Mesendoderm (in vitro differentiated cells): ENCODE measurements at regions not wholly inside any gene's neighbourhood (a gene's known extent, or its start where the extent isn't known, plus 50 kb on each side); places are given as distances from the start of the nearest gene placed in this dataset.
A peak's percentile ranks its signal among the peaks of the same experiment; 100 is the strongest.

Source experiments
- DNase-seq: peaks from one replicate; pipeline ENCODE4 v3.0.0; 2013
- H2AK5ac ChIP-seq: 2 replicates; pipeline ENCODE4 v1.6.1; 2013; ENCODE audit warnings: low read length, inconsistent platforms
- H2BK120ac ChIP-seq: 2 replicates; pipeline ENCODE4 v1.6.1; 2013; ENCODE audit warnings: low read depth, mild to moderate bottlenecking, low read length, moderate library complexity, mixed read lengths
- H2BK15ac ChIP-seq: replicated peaks from 2 replicates; pipeline ENCODE4 v1.6.1; 2013; ENCODE audit warnings: low read depth, mild to moderate bottlenecking, moderate library complexity
- H2BK5ac ChIP-seq: 2 replicates; pipeline ENCODE4 v1.6.1; 2013; ENCODE audit warnings: low read length, inconsistent platforms
- H3K18ac ChIP-seq: 2 replicates; pipeline ENCODE4 v1.6.1; 2013; ENCODE audit warnings: mild to moderate bottlenecking, low read length, mixed read lengths
- H3K23ac ChIP-seq: one replicate; pipeline ENCODE4 v1.6.1; 2013; ENCODE audit warnings: low read length
- H3K27ac ChIP-seq: 2 replicates; pipeline ENCODE4 v1.5.1; 2013; ENCODE audit warnings: low read depth, mild to moderate bottlenecking, inconsistent platforms, low read length, moderate library complexity
- H3K27me3 ChIP-seq: 2 replicates; pipeline ENCODE4 v1.6.1; 2013; ENCODE audit warnings: low read length, control low read depth, mild to moderate bottlenecking, inconsistent platforms; ENCODE audit not compliant: insufficient read depth, poor library complexity
- H3K36me3 ChIP-seq: 2 replicates; pipeline ENCODE4 v1.6.1; 2013; ENCODE audit warnings: low read length, inconsistent platforms; ENCODE audit not compliant: control insufficient read depth, insufficient read depth
- H3K4ac ChIP-seq: one replicate; pipeline ENCODE4 v1.6.1; 2013; ENCODE audit warnings: low read depth, mild to moderate bottlenecking, low read length, moderate library complexity
- H3K4me1 ChIP-seq: 2 replicates; pipeline ENCODE4 v1.6.1; 2013; ENCODE audit warnings: low read depth, low read length, inconsistent platforms; ENCODE audit not compliant: control insufficient read depth
- H3K4me2 ChIP-seq: 2 replicates; pipeline ENCODE4 v1.6.1; 2013; ENCODE audit warnings: low read length
- H3K4me3 ChIP-seq: 2 replicates; pipeline ENCODE4 v1.5.1; 2013; ENCODE audit warnings: mild to moderate bottlenecking, low read length
- H3K56ac ChIP-seq: one replicate; pipeline ENCODE4 v1.6.1; 2013; ENCODE audit warnings: low read length
- H3K79me1 ChIP-seq: 2 replicates; pipeline ENCODE4 v1.6.1; 2013; ENCODE audit warnings: low read length, inconsistent platforms
- H3K79me2 ChIP-seq: 2 replicates; pipeline ENCODE4 v1.6.1; 2013; ENCODE audit warnings: mild to moderate bottlenecking, low read length; ENCODE audit not compliant: control insufficient read depth, insufficient read depth
- H3K9ac ChIP-seq: 2 replicates; pipeline ENCODE4 v1.6.1; 2013; ENCODE audit warnings: low read length, inconsistent platforms
- H4K5ac ChIP-seq: one replicate; pipeline ENCODE4 v1.6.1; 2013; ENCODE audit warnings: low read length
- H4K8ac ChIP-seq: one replicate; pipeline ENCODE4 v1.6.1; 2013; ENCODE audit warnings: low read depth, mild to moderate bottlenecking, control low read depth, low read length, moderate library complexity
- WGBS: extraction: QIAGEN DNeasy Blood & Tissue Kit; methylation state at CpG from one replicate; pipeline ENCODE4 v1.1.7; 2013; ENCODE audit warnings: low lambda C conversion rate, missing lambda C conversion rate; ENCODE audit not compliant: insufficient coverage; ENCODE audit errors: extremely low coverage; 5-methylcytosine and 5-hydroxymethylcytosine counted together

DNA sequence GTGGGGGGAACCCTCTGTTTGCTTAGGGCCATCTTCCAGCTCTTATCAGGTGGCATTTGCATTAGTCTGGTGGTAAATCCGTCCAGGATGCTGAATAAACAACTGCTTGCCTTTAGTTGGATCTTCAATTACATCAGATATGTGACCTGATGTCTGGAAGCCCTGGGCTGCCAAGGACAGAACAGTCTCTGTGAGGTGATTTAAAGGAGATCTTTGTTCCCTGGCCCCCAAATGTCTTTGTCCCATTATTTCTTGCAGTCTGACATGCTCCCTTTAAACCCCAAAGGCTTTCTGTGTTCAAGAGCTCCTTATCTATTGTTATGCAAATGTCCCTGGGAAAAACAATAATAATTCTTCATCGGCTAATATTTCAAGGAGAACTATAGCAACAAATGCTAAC is 84.6 kb upstream of the SPTLC3 start:
- Histone ChIP-seq H3K4me2 (no peak overlapping the region), H2BK120ac (no peak overlapping the region), H3K27ac (no peak overlapping the region), H2BK15ac (no peak overlapping the region), H4K8ac (no peak overlapping the region), H3K79me2 (no peaks in the 10 kb centered on the region), H3K36me3 (no peaks in the 10 kb centered on the region), H3K4ac (peak overlapping the region; percentile 1), H3K4me3 (no peak overlapping the region), H2AK5ac (no peak overlapping the region), H3K23ac (no peak overlapping the region), H3K9ac (no peak overlapping the region), H2BK5ac (no peak overlapping the region), H3K4me1 (peaks cover 1% of the 10 kb centered on the region), H3K56ac (no peak overlapping the region), H3K27me3 (no peaks in the 10 kb centered on the region), H3K79me1 (no peaks in the 10 kb centered on the region), H3K18ac (no peak overlapping the region), H4K5ac (no peak overlapping the region)
- WGBS, result no CpG with 5 or more reads among the region's 2 CpGs
- peak; percentile 71 for DNase-seq

- H3K23ac ChIP-seq, result no peak overlapping the region
- H3K9ac ChIP-seq, result no peak overlapping the region
- no peak overlapping the region for H3K27ac ChIP-seq
- H2BK5ac ChIP-seq, result no peak overlapping the region
- H3K4me3 ChIP-seq, result no peak overlapping the region
- no peak overlapping the region for H4K8ac ChIP-seq
- H2BK120ac ChIP-seq, result no peak overlapping the region
- H3K4me1 ChIP-seq, result peaks cover 1% of the 10 kb centered on the region
- H3K79me2 ChIP-seq, result no peaks in the 10 kb centered on the region
- no peak overlapping the region for H3K4me2 ChIP-seq
- no peak overlapping the region for H2AK5ac ChIP-seq
- H3K79me1 ChIP-seq, result no peaks in the 10 kb centered on the region
- H2BK15ac ChIP-seq, result peak overlapping the region; percentile 59
- H3K36me3 ChIP-seq, result no peaks in the 10 kb centered on the region
- peak; percentile 85 for DNase-seq
- WGBS, result no CpG with 5 or more reads among the region's 7 CpGs
- no peak overlapping the region for H3K4ac ChIP-seq
- no peak overlapping the region for H4K5ac ChIP-seq
- no peaks in the 10 kb centered on the region for H3K27me3 ChIP-seq
- H3K18ac ChIP-seq, result no peak overlapping the region
- peak overlapping the region; percentile 34 for H3K56ac ChIP-seq
Measured at GRCh38 chr20:12925210-12925755, 83.5 kb upstream of the SPTLC3 start.

DNA sequence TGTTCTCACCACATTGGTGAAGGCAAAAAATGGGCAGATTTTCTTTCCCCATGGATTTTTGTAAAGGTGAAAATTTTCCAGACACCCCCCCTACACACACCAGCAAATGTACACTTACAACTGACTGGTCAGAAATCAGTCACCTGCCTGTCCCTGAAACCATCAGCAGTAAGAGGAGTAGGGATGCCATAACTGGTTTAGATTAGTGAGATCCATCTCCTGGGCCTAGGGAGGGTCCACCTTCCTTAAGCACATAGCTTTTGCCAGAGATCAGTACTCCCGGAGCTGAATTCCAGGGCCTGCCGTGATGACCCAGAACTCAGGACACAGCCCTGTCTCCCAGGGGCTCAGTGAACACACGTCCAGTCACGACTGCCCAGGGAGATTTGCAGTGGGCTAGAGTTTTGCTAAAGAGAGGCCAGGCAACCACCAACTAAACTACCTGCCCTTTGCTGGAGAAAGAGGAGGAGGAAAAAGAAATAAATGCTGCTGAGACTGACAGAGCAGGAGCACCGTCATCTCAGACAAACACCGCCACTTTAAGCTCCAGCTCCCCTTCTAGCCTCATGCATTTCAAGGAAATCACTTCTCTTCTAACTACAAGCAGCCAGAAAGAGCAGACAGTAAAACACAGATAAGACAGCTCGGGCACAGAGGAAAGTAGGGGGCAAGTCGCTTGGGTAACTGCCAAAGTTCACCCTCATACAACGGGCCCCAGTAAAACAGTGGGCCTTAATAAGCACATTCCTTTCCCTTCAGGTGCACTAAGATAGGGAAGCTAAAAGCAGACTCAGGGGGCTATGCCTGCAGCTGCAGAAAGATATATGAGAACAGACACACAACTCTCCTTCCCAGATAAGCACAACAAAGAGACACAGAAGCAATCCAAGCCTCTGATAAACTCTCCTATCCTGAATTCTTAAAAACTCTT is 82.6 kb upstream of the SPTLC3 start:
- H3K23ac ChIP-seq, result no peak overlapping the region
- H3K4ac ChIP-seq, result no peak overlapping the region
- H4K5ac ChIP-seq, result no peak overlapping the region
- H3K79me1 ChIP-seq, result no peaks in the 10 kb centered on the region
- H3K36me3 ChIP-seq, result no peaks in the 10 kb centered on the region
- no peaks in the 10 kb centered on the region for H3K27me3 ChIP-seq
- no peak overlapping the region for H4K8ac ChIP-seq
- H3K18ac ChIP-seq, result no peak overlapping the region
- no peak overlapping the region for H3K4me3 ChIP-seq
- DNase-seq, result no peak
- no peak overlapping the region for H2BK5ac ChIP-seq
- peak overlapping the region; percentile 59 for H2BK15ac ChIP-seq
- H3K4me1 ChIP-seq, result peaks cover 1% of the 10 kb centered on the region
- H3K56ac ChIP-seq, result peak overlapping the region; percentile 37
- H3K27ac ChIP-seq, result no peak overlapping the region
- no peak overlapping the region for H2AK5ac ChIP-seq
- no peak overlapping the region for H3K9ac ChIP-seq
- WGBS, result no CpG with 5 or more reads among the region's 9 CpGs
- no peak overlapping the region for H3K4me2 ChIP-seq
- peak overlapping the region; percentile 79 for H2BK120ac ChIP-seq
- H3K79me2 ChIP-seq, result no peaks in the 10 kb centered on the region

GRCh38 chr20:12927489-12927888 is 81.3 kb upstream of the SPTLC3 start:
- H3K4me1 ChIP-seq, result peaks cover 1% of the 10 kb centered on the region
- H3K27ac ChIP-seq, result no peak overlapping the region
- H3K79me2 ChIP-seq, result no peaks in the 10 kb centered on the region
- H4K8ac ChIP-seq, result no peak overlapping the region
- no peak for DNase-seq
- H2BK120ac ChIP-seq, result no peak overlapping the region
- no peak overlapping the region for H3K4ac ChIP-seq
- H3K36me3 ChIP-seq, result no peaks in the 10 kb centered on the region
- no peaks in the 10 kb centered on the region for H3K79me1 ChIP-seq
- H2BK15ac ChIP-seq, result no peak overlapping the region
- no peak overlapping the region for H3K4me2 ChIP-seq
- no peak overlapping the region for H3K9ac ChIP-seq
- no peak overlapping the region for H4K5ac ChIP-seq
- H2AK5ac ChIP-seq, result no peak overlapping the region
- H2BK5ac ChIP-seq, result no peak overlapping the region
- H3K27me3 ChIP-seq, result no peaks in the 10 kb centered on the region
- H3K4me3 ChIP-seq, result no peak overlapping the region
- no peak overlapping the region for H3K23ac ChIP-seq
- no CpG with 5 or more reads among the region's 5 CpGs for WGBS
- H3K56ac ChIP-seq, result no peak overlapping the region
- no peak overlapping the region for H3K18ac ChIP-seq

GRCh38 chr20:12928358-12928754 is 80.4 kb upstream of the SPTLC3 start:
- H3K27me3 ChIP-seq, result no peaks in the 10 kb centered on the region
- H3K18ac ChIP-seq, result no peak overlapping the region
- no peak overlapping the region for H3K4me3 ChIP-seq
- peaks cover 1% of the 10 kb centered on the region for H3K4me1 ChIP-seq
- H2BK120ac ChIP-seq, result no peak overlapping the region
- H3K79me2 ChIP-seq, result no peaks in the 10 kb centered on the region
- H3K9ac ChIP-seq, result no peak overlapping the region
- no peak overlapping the region for H2BK15ac ChIP-seq
- no peaks in the 10 kb centered on the region for H3K79me1 ChIP-seq
- no peaks in the 10 kb centered on the region for H3K36me3 ChIP-seq
- H2BK5ac ChIP-seq, result no peak overlapping the region
- H4K5ac ChIP-seq, result no peak overlapping the region
- no peak overlapping the region for H3K56ac ChIP-seq
- no peak overlapping the region for H3K27ac ChIP-seq
- no peak overlapping the region for H3K4me2 ChIP-seq
- H4K8ac ChIP-seq, result no peak overlapping the region
- no peak overlapping the region for H3K4ac ChIP-seq
- no peak for DNase-seq
- H3K23ac ChIP-seq, result no peak overlapping the region
- WGBS, result no CpG with 5 or more reads among the region's 1 CpG
- H2AK5ac ChIP-seq, result no peak overlapping the region
